GM12891 (cell line): ENCODE measurements at regions not wholly inside any gene's neighbourhood (a gene's known extent, or its start where the extent isn't known, plus 50 kb on each side); places are given as distances from the start of the nearest gene placed in this dataset.

Experiments used
- PAX5 ChIP-seq: IDR thresholded peaks from 2 replicates; pipeline ENCODE4 v1.6.1; 2011; ENCODE audit warnings: low read length, moderate library complexity, mild to moderate bottlenecking; ENCODE audit not compliant: insufficient read depth, severe bottlenecking
- POLR2A ChIP-seq: IDR thresholded peaks from 2 replicates; pipeline ENCODE4 v1.6.1; 2011; ENCODE audit warnings: low read depth, low read length, control low read depth
- POLR2AphosphoS5 ChIP-seq: IDR thresholded peaks from 2 replicates; pipeline ENCODE4 v1.6.1; 2011; ENCODE audit warnings: low read depth, low read length, control low read depth
- POU2F2 ChIP-seq: IDR thresholded peaks from 2 replicates; pipeline ENCODE4 v1.6.1; 2011; ENCODE audit warnings: low read depth, mild to moderate bottlenecking, control low read depth, low read length, moderate library complexity
- SPI1 ChIP-seq: IDR thresholded peaks from 2 replicates; pipeline ENCODE4 v1.6.1; 2011; ENCODE audit warnings: low read depth, low read length, control low read depth
- TAF1 ChIP-seq: IDR thresholded peaks from 2 replicates; pipeline ENCODE4 v1.6.1; 2011; ENCODE audit warnings: low read depth, low read length, control low read depth

GRCh38 chr21:28833609-28834008 is 159.1 kb downstream of the LTN1 start:
- TF ChIP-seq POLR2A = no peak
- TF ChIP-seq SPI1 = no peak
- no peak for TF ChIP-seq PAX5
- no peak for TF ChIP-seq POLR2AphosphoS5
- no peak for TF ChIP-seq TAF1
- TF ChIP-seq POU2F2 = no peak
